GM23248 (cell line): ENCODE measurements at regions not wholly inside any gene's neighbourhood (a gene's known extent, or its start where the extent isn't known, plus 50 kb on each side); places are given as distances from the start of the nearest gene placed in this dataset.

ENCODE experiments used
- EZH2 ChIP-seq: fragments of 200-600 bp; sonication (generic); IDR thresholded peaks from 2 replicates; pipeline ENCODE4 v1.6.1; 2018; ENCODE audit warnings: antibody characterized with exemption, mild to moderate bottlenecking; ENCODE audit not compliant: insufficient read depth, poor library complexity, severe bottlenecking
- EZH2phosphoT487 ChIP-seq: fragments of 200-600 bp; sonication (generic); IDR thresholded peaks from 2 replicates; pipeline ENCODE4 v1.6.1; 2018; ENCODE audit warnings: antibody characterized with exemption, moderate library complexity, mild to moderate bottlenecking, low read depth; ENCODE audit not compliant: insufficient read depth

DNA sequence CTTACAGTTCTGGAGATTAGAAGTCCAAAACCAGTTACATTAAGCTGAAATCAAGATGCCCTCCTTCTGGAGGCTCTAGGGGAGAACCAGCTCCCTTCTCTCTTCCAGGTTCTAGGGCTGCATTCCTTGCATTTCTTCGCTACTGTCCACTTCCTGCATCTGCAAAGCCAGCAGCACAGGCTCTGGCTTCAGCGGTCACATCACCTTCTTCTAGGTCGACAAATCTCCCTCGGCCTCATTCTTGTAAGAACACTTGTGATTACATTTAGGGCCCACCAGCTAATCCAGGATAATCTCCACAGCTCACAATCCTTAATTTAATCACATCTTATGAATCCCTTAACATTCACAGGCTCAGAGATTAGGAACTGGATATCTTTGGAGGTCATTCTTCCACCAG is 73.8 kb downstream of the MINAR1 start:
- no peak for TF ChIP-seq EZH2phosphoT487
- TF ChIP-seq EZH2, result no peak
